Parathyroid adenoma (tissue), 2 donors: ENCODE measurements at regions not wholly inside any gene's neighbourhood (a gene's known extent, or its start where the extent isn't known, plus 50 kb on each side); places are given as distances from the start of the nearest gene placed in this dataset.

ENCODE experiments used
- H2AFZ ChIP-seq: fragments of 300-600 bp; sonication (generic); one replicate; pipeline ENCODE4 v1.7.0; 2017; ENCODE audit warnings: antibody characterized with exemption, mild to moderate bottlenecking
- H3K27ac ChIP-seq: fragments of 300-600 bp; sonication (generic); one replicate; pipeline ENCODE4 v1.7.0; 2017
- H3K27me3 ChIP-seq: fragments of 300-600 bp; sonication (generic); one replicate; pipeline ENCODE4 v1.7.0; 2017; ENCODE audit warnings: low read length; ENCODE audit not compliant: control insufficient read depth, insufficient read depth
- H3K36me3 ChIP-seq: fragments of 300-600 bp; sonication (generic); one replicate; pipeline ENCODE4 v1.7.0; 2017; ENCODE audit warnings: low read length; ENCODE audit not compliant: control insufficient read depth, insufficient read depth
- H3K4me1 ChIP-seq: fragments of 300-600 bp; sonication (generic); one replicate; pipeline ENCODE4 v1.7.0; 2017; ENCODE audit warnings: control low read depth
- H3K4me2 ChIP-seq: fragments of 300-600 bp; sonication (generic); one replicate; pipeline ENCODE4 v1.7.0; 2017; ENCODE audit warnings: low read length
- H3K4me3 ChIP-seq: fragments of 300-600 bp; sonication (generic); one replicate; pipeline ENCODE4 v1.7.0; 2017; ENCODE audit warnings: low read depth, low read length
- H3K79me2 ChIP-seq: fragments of 300-600 bp; sonication (generic); one replicate; pipeline ENCODE4 v1.7.0; 2017; ENCODE audit warnings: control low read depth
- H3K9ac ChIP-seq: fragments of 300-600 bp; sonication (generic); one replicate; pipeline ENCODE4 v1.7.0; 2017; ENCODE audit warnings: mild to moderate bottlenecking
- H3K9me3 ChIP-seq: fragments of 300-600 bp; sonication (generic); one replicate; pipeline ENCODE4 v1.7.0; 2017; ENCODE audit warnings: low read length; ENCODE audit not compliant: control insufficient read depth
- CTCF ChIP-seq: fragments of 300-600 bp; sonication (generic); IDR thresholded peaks from one replicate; pipeline ENCODE4 v1.7.0; 2017; ENCODE audit warnings: antibody characterized with exemption, mild to moderate bottlenecking
- donor health status: primary hyperparathyroidism.

DNA sequence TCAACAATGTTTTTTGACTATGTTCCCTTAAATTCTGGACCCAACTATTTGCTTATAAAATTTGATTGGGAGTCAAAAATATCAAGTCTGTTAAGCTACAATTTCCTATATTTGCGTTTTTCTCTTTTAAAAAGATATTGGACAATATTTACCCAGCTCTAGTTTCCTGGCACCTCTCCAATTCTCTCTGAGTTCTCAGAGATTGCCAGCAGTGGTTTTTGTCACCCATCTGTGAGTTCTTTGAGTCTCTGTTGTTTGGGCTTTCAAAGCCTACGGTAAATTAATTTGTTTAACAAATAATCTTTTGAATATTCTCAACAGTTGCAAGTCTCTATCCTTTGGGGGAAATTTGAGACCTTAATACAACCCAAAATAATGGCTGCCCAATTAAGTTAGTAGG lies 174.2 kb upstream of the PUM3 start:
- Histone ChIP-seq H3K27me3 (no peaks in the 10 kb centered on the region), H3K27ac (no peak overlapping the region), H3K4me3 (no peak overlapping the region), H3K79me2 (no peaks in the 10 kb centered on the region), H2AFZ (no peak overlapping the region), H3K9ac (no peak overlapping the region), H3K4me2 (no peak overlapping the region), H3K4me1 (no peaks in the 10 kb centered on the region), H3K9me3 (no peaks in the 10 kb centered on the region), H3K36me3 (no peaks in the 10 kb centered on the region)
- no peak for TF ChIP-seq CTCF

GRCh38 chr9:3014178-3014577 lies 170.3 kb upstream of the PUM3 start:
- Histone ChIP-seq H3K4me1 (no peaks in the 10 kb centered on the region), H3K9me3 (no peaks in the 10 kb centered on the region), H3K27me3 (no peaks in the 10 kb centered on the region), H3K79me2 (no peaks in the 10 kb centered on the region), H3K4me3 (no peak overlapping the region), H3K4me2 (no peak overlapping the region), H2AFZ (no peak overlapping the region), H3K27ac (no peak overlapping the region), H3K36me3 (no peaks in the 10 kb centered on the region), H3K9ac (no peak overlapping the region)
- no peak for TF ChIP-seq CTCF

GRCh38 chr9:3012842-3013241 lies 168.9 kb upstream of the PUM3 start:
- Histone ChIP-seq H3K9me3 (no peaks in the 10 kb centered on the region), H3K27ac (no peak overlapping the region), H3K36me3 (no peaks in the 10 kb centered on the region), H2AFZ (no peak overlapping the region), H3K9ac (no peak overlapping the region), H3K4me1 (no peaks in the 10 kb centered on the region), H3K4me3 (no peak overlapping the region), H3K79me2 (no peaks in the 10 kb centered on the region), H3K27me3 (no peaks in the 10 kb centered on the region), H3K4me2 (no peak overlapping the region)
- no peak for TF ChIP-seq CTCF

DNA sequence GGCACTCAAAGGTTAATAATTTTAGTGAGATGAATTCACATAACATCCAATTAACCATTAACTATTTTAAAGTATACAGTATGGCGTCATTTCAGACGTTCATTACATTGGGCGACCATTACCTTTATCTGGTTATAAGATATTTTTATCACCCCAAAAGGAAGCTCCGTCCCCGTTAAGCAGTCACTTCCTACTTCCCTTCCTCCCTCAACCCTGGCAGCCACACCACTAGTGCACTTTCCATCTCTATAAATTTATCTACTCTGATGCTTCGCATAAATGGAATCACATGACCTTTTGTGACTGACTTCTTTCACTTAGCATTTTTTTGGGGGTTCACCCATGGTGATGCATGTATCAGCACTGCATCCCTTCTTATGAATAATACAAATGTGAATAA lies 168.3 kb upstream of the PUM3 start:
- Histone ChIP-seq H2AFZ (no peak overlapping the region), H3K36me3 (no peaks in the 10 kb centered on the region), H3K9ac (no peak overlapping the region), H3K4me2 (no peak overlapping the region), H3K27ac (no peak overlapping the region), H3K27me3 (no peaks in the 10 kb centered on the region), H3K9me3 (no peaks in the 10 kb centered on the region), H3K4me3 (no peak overlapping the region), H3K4me1 (no peaks in the 10 kb centered on the region), H3K79me2 (no peaks in the 10 kb centered on the region)
- TF ChIP-seq CTCF: no peak

DNA sequence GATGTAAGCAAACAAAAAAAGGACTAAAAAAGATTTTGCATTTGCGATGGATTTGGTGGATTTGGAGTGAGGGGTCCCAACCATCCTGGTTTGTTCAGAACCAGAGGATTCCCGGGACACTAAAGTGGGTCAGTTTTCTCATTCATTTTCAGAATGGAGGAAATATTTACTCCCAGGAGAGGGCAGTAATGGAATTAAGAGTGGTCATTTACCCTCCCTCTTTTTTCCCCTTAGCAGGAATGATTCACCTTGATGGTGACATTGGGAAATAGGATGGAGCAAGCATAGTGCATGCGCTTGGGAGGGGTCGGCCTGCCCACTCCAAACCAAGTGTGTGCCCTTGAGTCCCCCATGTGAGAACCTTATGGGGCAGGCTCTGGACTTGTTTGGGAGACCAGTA lies 164.2 kb upstream of the PUM3 start:
- no peak for TF ChIP-seq CTCF
- Histone ChIP-seq H3K27ac (no peak overlapping the region), H3K9me3 (no peaks in the 10 kb centered on the region), H3K4me3 (no peak overlapping the region), H2AFZ (no peak overlapping the region), H3K36me3 (no peaks in the 10 kb centered on the region), H3K4me1 (no peaks in the 10 kb centered on the region), H3K27me3 (no peaks in the 10 kb centered on the region), H3K79me2 (no peaks in the 10 kb centered on the region), H3K4me2 (no peak overlapping the region), H3K9ac (no peak overlapping the region)
